HL-60 (cell line): ENCODE measurements at regions not wholly inside any gene's neighbourhood (a gene's known extent, or its start where the extent isn't known, plus 50 kb on each side); places are given as distances from the start of the nearest gene placed in this dataset.

ENCODE experiments used
- DNase-seq, 2 experiments: peaks; one replicate each; pipeline ENCODE4 v3.0.0-alpha.2; 2010 to 2020; ENCODE audit warnings: low read depth in 1 of 2, low spot score in 1 of 2
- H3K27ac ChIP-seq: fragments of 250-450 bp; sonication (Bioruptor Pico); replicated peaks from 2 replicates; pipeline ENCODE4 v1.5.1; 2020; ENCODE audit warnings: mild to moderate bottlenecking, moderate library complexity
- H3K27me3 ChIP-seq: fragments of 250-450 bp; sonication (Bioruptor Pico); 2 replicates; pipeline ENCODE4 v1.5.1; 2021; ENCODE audit warnings: mild to moderate bottlenecking, moderate library complexity; ENCODE audit not compliant: insufficient read depth, poor library complexity, severe bottlenecking
- H3K4me3 ChIP-seq: replicated peaks from 2 replicates; pipeline ENCODE4 v1.5.1; 2011; ENCODE audit warnings: mild to moderate bottlenecking, control low read depth, low read length; ENCODE audit not compliant: insufficient read depth
- CTCF ChIP-seq: IDR thresholded peaks from one replicate; pipeline ENCODE4 v1.5.1; 2011; ENCODE audit warnings: low read length, control low read depth, inconsistent platforms; ENCODE audit not compliant: insufficient read depth
- GABPA ChIP-seq: IDR thresholded peaks from 2 replicates; pipeline ENCODE4 v1.6.1; 2012; ENCODE audit warnings: low read depth
- POLR2AphosphoS5 ChIP-seq: IDR thresholded peaks from 2 replicates; pipeline ENCODE4 v1.6.1; 2012; ENCODE audit warnings: low read depth
- REST ChIP-seq: IDR thresholded peaks from 2 replicates; pipeline ENCODE4 v1.6.1; 2012; ENCODE audit warnings: low read depth; ENCODE audit not compliant: insufficient replicate concordance
- SPI1 ChIP-seq: IDR thresholded peaks from 2 replicates; pipeline ENCODE4 v1.6.1; 2012; ENCODE audit warnings: low read depth, mild to moderate bottlenecking, borderline replicate concordance

- H3K27me3 ChIP-seq = no peaks in the 10 kb centered on the region
- TF ChIP-seq CTCF = no peak
- no peak for TF ChIP-seq POLR2AphosphoS5
- TF ChIP-seq GABPA = no peak
- no peak for TF ChIP-seq REST
- no peak for TF ChIP-seq SPI1
- H3K27ac ChIP-seq = no peak overlapping the region
- DNase-seq = no peak
- H3K4me3 ChIP-seq = no peak overlapping the region
Measured at GRCh38 chr10:29397221-29397620, 108.4 kb downstream of the LYZL1 start.

GRCh38 chr10:29403208-29403607, 114.3 kb downstream of the LYZL1 start:
- no peak overlapping the region for H3K27ac ChIP-seq
- TF ChIP-seq SPI1 (no peak), REST (no peak), CTCF (no peak), GABPA (no peak)
- no peak overlapping the region for H3K4me3 ChIP-seq
- no peak for DNase-seq
- H3K27me3 ChIP-seq = no peaks in the 10 kb centered on the region

- no peak overlapping the region for H3K27ac ChIP-seq
- TF ChIP-seq REST = no peak
- TF ChIP-seq CTCF = no peak
- no peak for TF ChIP-seq POLR2AphosphoS5
- no peak for TF ChIP-seq SPI1
- TF ChIP-seq GABPA = no peak
- H3K4me3 ChIP-seq = no peak overlapping the region
- DNase-seq = no peak
- H3K27me3 ChIP-seq = no peaks in the 10 kb centered on the region
Measured at GRCh38 chr10:29407280-29407858, 118.5 kb downstream of the LYZL1 start.
